GM23338 (cell line): ENCODE measurements at regions not wholly inside any gene's neighbourhood (a gene's known extent, or its start where the extent isn't known, plus 50 kb on each side); places are given as distances from the start of the nearest gene placed in this dataset.

Source experiments
- CREB1 ChIP-seq: fragments of 250-450 bp; sonication (Bioruptor Pico); IDR thresholded peaks from 2 replicates; pipeline ENCODE4 v1.5.0; 2020; ENCODE audit warnings: low read depth, mild to moderate bottlenecking, moderate library complexity
- CTCF ChIP-seq, 2 experiments: fragments of 200-600 bp in 1 of 2; sonication (generic) in 1 of 2; conservative IDR thresholded peaks; 2 replicates each; pipeline versions ENCODE4 v1.5.1 to v1.6.1; 2016 to 2017; ENCODE audit warnings: antibody characterized with exemption in 2 of 2, low read depth in 2 of 2, mild to moderate bottlenecking in 2 of 2, moderate library complexity in 1 of 2
- ETS1 ChIP-seq: IDR thresholded peaks from 2 replicates; pipeline ENCODE4 v1.6.1; 2016; ENCODE audit warnings: antibody characterized with exemption
- EZH2 ChIP-seq: fragments of 200-600 bp; sonication (generic); IDR thresholded peaks from one replicate; pipeline ENCODE4 v1.8.0; 2017; ENCODE audit warnings: antibody characterized with exemption, mild to moderate bottlenecking, low read depth; ENCODE audit not compliant: unreplicated experiment
- EZH2phosphoT487 ChIP-seq: fragments of 200-600 bp; sonication (generic); IDR thresholded peaks from one replicate; pipeline ENCODE4 v1.8.1; 2018; ENCODE audit warnings: antibody characterized with exemption; ENCODE audit not compliant: unreplicated experiment
- POLR2AphosphoS5 ChIP-seq: IDR thresholded peaks from 2 replicates; pipeline ENCODE4 v1.6.1; 2016; ENCODE audit warnings: antibody characterized with exemption, low read depth
- REST ChIP-seq: IDR thresholded peaks from one replicate; pipeline ENCODE4 v1.6.1; 2018; ENCODE audit warnings: antibody characterized with exemption; ENCODE audit not compliant: unreplicated experiment
- STAT1 ChIP-seq: IDR thresholded peaks from one replicate; pipeline ENCODE4 v1.6.1; 2016; ENCODE audit warnings: antibody characterized with exemption; ENCODE audit not compliant: unreplicated experiment
- ZNF331 ChIP-seq: fragments of 250-450 bp; sonication (Bioruptor Pico); IDR thresholded peaks from 2 replicates; pipeline ENCODE4 v1.5.0; 2020; ENCODE audit warnings: low read depth, mild to moderate bottlenecking, moderate library complexity

- TF ChIP-seq EZH2phosphoT487 (no peak), CTCF (conservative IDR thresholded peaks at IDR 0.05; ENCODE audit: low read depth in 2 of 2) (no peak), REST (no peak), ZNF331 (CRISPR knock-in tag) (no peak), EZH2 (no peak), POLR2AphosphoS5 (no peak), CREB1 (CRISPR knock-in tag) (no peak), STAT1 (no peak), ETS1 (no peak)
Measured at GRCh38 chr2:37512971-37513370, 158.5 kb downstream of the CDC42EP3 start.
